Activated CD4-positive, alpha-beta memory T cell treated with anti-CD3 and anti-CD28 coated beads, Interleukin-2, amount 10 ng/mL, durations not matched to agents 7 days and 5 days (primary cell): ENCODE measurements at regions not wholly inside any gene's neighbourhood (a gene's known extent, or its start where the extent isn't known, plus 50 kb on each side); places are given as distances from the start of the nearest gene placed in this dataset.

Experiments used
- CTCF ChIA-PET: fragments of 350-600 bp; sonication (Branson Sonifier 250); formaldehyde crosslinking; loops from one replicate; lab custom pipeline; 2021; ENCODE audit warnings: antibody characterized with exemption, inconsistent platforms; lab: Charles Lee
- POLR2A ChIA-PET: fragments of 350-600 bp; sonication (Branson Sonifier 250); formaldehyde crosslinking; loops from one replicate; lab custom pipeline; 2021; ENCODE audit warnings: antibody characterized with exemption; lab: Charles Lee
- DNase-seq: peaks from one replicate; pipeline ENCODE4 v3.0.0-alpha.2; 2020
- H3K27ac Mint-ChIP-seq: one replicate; pipeline ENCODE4 v1.8.0; 2021; ENCODE audit warnings: mild to moderate bottlenecking, mixed read lengths
- H3K27me3 Mint-ChIP-seq: one replicate; pipeline ENCODE4 v1.8.0; 2021; ENCODE audit warnings: mixed read lengths
- H3K36me3 Mint-ChIP-seq: one replicate; pipeline ENCODE4 v1.8.0; 2021; ENCODE audit warnings: low read depth, mixed read lengths
- H3K4me1 Mint-ChIP-seq: one replicate; pipeline ENCODE4 v1.8.0; 2021; ENCODE audit warnings: mixed read lengths
- H3K4me3 Mint-ChIP-seq: one replicate; pipeline ENCODE4 v1.8.0; 2021; ENCODE audit warnings: mild to moderate bottlenecking, mixed read lengths
- H3K9me3 Mint-ChIP-seq: one replicate; pipeline ENCODE4 v1.8.0; 2021; ENCODE audit warnings: mixed read lengths

DNA sequence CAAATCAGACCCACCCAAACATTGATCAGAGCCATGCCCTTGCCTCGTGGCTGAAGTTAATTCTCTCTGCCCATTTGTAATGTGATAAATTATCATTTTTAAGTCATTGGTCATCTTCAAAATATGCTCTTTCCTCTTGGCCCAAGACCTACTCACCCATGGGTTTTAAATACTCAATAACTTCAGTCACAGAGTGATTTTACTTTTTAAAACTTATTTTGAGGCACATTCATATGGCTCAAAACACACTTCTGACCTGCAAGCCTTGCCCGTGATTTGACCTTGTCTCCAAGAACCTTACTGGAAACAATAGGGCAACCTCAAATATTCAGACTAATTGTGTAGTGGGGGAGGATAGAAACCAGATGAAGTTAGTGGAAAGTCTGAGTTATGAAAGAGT, 176.2 kb upstream of the LNX1 start:
- POLR2A ChIA-PET, result no interaction called here

GRCh38 chr4:53764761-53765490, 173.6 kb upstream of the LNX1 start:
- Mint-ChIP-seq H3K27ac (no peak overlapping the region), H3K4me1 (no peaks in the 10 kb centered on the region), H3K4me3 (no peak overlapping the region), H3K27me3 (no peaks in the 10 kb centered on the region), H3K9me3 (peaks cover 3% of the 10 kb centered on the region), H3K36me3 (no peaks in the 10 kb centered on the region)
- POLR2A ChIA-PET, result no interaction called here
- CTCF ChIA-PET, result no interaction called here
- no peak for DNase-seq

More for the DNA sequence above, 176.2 kb upstream of the LNX1 start:
- no peak for DNase-seq
- H3K9me3 Mint-ChIP-seq, result no peaks in the 10 kb centered on the region
- no peak overlapping the region for H3K27ac Mint-ChIP-seq
- H3K36me3 Mint-ChIP-seq, result no peaks in the 10 kb centered on the region
- H3K4me1 Mint-ChIP-seq, result no peaks in the 10 kb centered on the region
- no peak overlapping the region for H3K4me3 Mint-ChIP-seq
- CTCF ChIA-PET, result no interaction called here
- no peaks in the 10 kb centered on the region for H3K27me3 Mint-ChIP-seq

- Mint-ChIP-seq H3K4me3 (no peak overlapping the region), H3K27ac (no peak overlapping the region), H3K36me3 (no peaks in the 10 kb centered on the region), H3K4me1 (no peaks in the 10 kb centered on the region), H3K9me3 (peaks cover 3% of the 10 kb centered on the region), H3K27me3 (no peaks in the 10 kb centered on the region)
- no peak for DNase-seq
- POLR2A ChIA-PET, result no interaction called here
- CTCF ChIA-PET, result no interaction called here
Observed at GRCh38 chr4:53763813-53764597, 172.7 kb upstream of the LNX1 start.

DNA sequence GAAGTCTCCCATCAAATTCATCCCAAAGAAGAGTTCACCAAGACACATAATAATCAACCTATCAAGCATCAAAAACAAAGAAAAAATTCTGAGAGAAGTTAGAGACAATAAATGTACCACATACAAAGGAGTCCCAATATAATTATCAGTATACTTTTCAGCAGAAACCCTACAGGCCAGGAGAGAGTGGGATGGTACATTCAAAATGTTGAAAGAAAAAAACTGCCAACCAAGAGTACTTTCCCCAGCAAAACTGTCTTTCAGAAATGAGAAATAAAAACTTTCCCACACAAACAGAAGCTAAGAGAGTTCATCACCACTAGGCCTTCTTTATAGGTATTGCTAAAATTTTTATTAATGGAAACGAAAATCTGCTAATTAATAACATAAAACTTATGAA, 164.4 kb upstream of the LNX1 start:
- no peaks in the 10 kb centered on the region for H3K27me3 Mint-ChIP-seq
- no peaks in the 10 kb centered on the region for H3K4me1 Mint-ChIP-seq
- H3K27ac Mint-ChIP-seq, result no peak overlapping the region
- DNase-seq, result no peak
- H3K36me3 Mint-ChIP-seq, result no peaks in the 10 kb centered on the region
- H3K9me3 Mint-ChIP-seq, result no peaks in the 10 kb centered on the region
- CTCF ChIA-PET, result no interaction called here
- POLR2A ChIA-PET, result no interaction called here
- no peak overlapping the region for H3K4me3 Mint-ChIP-seq

DNA sequence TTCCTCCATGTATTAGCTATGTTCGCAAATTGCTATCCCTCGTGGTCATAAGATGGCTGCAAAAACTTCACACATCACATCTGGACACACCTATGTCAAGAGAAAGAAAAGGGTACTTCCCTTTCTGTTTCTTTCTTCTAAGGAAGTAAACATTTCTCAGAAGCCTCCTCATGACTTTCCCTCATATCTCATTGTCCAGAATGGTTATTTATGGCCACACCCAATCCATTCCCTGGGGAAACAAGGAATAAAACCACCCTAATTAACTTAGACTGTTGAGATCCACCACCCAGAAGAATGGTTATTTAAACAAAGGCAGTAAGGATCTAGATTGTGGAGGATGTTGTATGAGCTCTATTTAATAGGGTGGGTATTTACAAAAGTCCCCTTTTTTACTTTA, 160.8 kb upstream of the LNX1 start:
- ChIA-PET CTCF (no interaction called here), POLR2A (no interaction called here)
- no peaks in the 10 kb centered on the region for H3K36me3 Mint-ChIP-seq
- no peaks in the 10 kb centered on the region for H3K4me1 Mint-ChIP-seq
- no peaks in the 10 kb centered on the region for H3K9me3 Mint-ChIP-seq
- no peak overlapping the region for H3K27ac Mint-ChIP-seq
- H3K4me3 Mint-ChIP-seq, result no peak overlapping the region
- DNase-seq, result no peak
- no peaks in the 10 kb centered on the region for H3K27me3 Mint-ChIP-seq

GRCh38 chr4:53748328-53748772, 157.1 kb upstream of the LNX1 start:
- Mint-ChIP-seq H3K4me1 (no peaks in the 10 kb centered on the region), H3K9me3 (no peaks in the 10 kb centered on the region), H3K27me3 (no peaks in the 10 kb centered on the region), H3K4me3 (no peak overlapping the region), H3K36me3 (no peaks in the 10 kb centered on the region), H3K27ac (no peak overlapping the region)
- ChIA-PET CTCF (interaction anchor here (0.8 kb wide), 1 partner anchor 551 kb away, joined by 3 read pairs; no protein-coding TSS in a partner anchor), POLR2A (no interaction called here)
- DNase-seq, result no peak

- Mint-ChIP-seq H3K27ac (no peak overlapping the region), H3K9me3 (no peaks in the 10 kb centered on the region)
Observed at GRCh38 chr4:53747401-53747800, 156.1 kb upstream of the LNX1 start.

GRCh38 chr4:53744446-53745160, 153.3 kb upstream of the LNX1 start:
- Mint-ChIP-seq H3K27me3 (no peaks in the 10 kb centered on the region), H3K27ac (no peak overlapping the region), H3K9me3 (no peaks in the 10 kb centered on the region), H3K36me3 (no peaks in the 10 kb centered on the region), H3K4me3 (no peak overlapping the region), H3K4me1 (no peaks in the 10 kb centered on the region)
- CTCF ChIA-PET, result no interaction called here
- no peak for DNase-seq
- POLR2A ChIA-PET, result interaction anchor here (0.8 kb wide), 1 partner anchor 38 kb away, joined by 3 read pairs; no protein-coding TSS in a partner anchor

More at GRCh38 chr4:53747401-53747800, 156.1 kb upstream of the LNX1 start:
- DNase-seq, result no peak
- Mint-ChIP-seq H3K36me3 (no peaks in the 10 kb centered on the region), H3K4me3 (no peak overlapping the region), H3K4me1 (no peaks in the 10 kb centered on the region), H3K27me3 (no peaks in the 10 kb centered on the region)
- ChIA-PET CTCF (no interaction called here), POLR2A (no interaction called here)

DNA sequence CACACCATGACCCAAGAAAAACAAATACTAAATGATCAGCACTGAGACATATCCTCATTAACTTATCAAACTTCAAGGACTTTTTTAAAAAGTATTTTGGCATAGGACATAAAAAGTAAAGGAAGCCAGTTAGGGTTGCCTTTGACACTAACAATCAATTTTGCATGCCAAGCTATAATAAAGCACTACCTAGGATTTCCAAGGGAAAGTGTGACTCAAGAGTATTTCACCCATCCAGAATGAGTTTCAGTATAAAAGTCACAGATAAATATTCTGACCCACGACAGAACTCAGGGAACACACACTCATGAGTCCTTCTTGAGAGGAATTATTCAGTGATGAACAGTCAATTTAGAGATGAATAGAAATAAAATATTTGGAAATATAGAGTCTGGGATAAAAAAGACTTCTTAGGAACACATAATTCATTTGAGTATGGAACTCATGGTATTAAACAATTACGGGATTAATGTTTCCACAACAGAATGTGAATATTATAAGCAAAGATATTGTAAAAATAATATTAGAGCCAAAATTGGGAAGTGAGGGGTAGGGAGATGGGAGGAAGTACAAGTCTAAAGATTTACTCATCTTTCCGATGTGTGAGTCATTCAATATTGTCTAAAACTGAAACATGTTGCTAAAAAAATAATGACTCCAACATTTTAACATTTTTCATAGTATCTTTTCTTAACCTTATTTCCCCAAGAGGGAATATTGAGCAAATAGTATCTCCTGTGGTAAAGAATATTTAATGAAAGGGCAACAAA, 143.5 kb upstream of the LNX1 start:
- no peak for DNase-seq
- H3K4me1 Mint-ChIP-seq, result no peaks in the 10 kb centered on the region
- ChIA-PET POLR2A (no interaction called here), CTCF (no interaction called here)
- no peak overlapping the region for H3K4me3 Mint-ChIP-seq
- H3K27ac Mint-ChIP-seq, result no peak overlapping the region
- no peaks in the 10 kb centered on the region for H3K36me3 Mint-ChIP-seq
- H3K9me3 Mint-ChIP-seq, result no peaks in the 10 kb centered on the region
- H3K27me3 Mint-ChIP-seq, result no peaks in the 10 kb centered on the region

DNA sequence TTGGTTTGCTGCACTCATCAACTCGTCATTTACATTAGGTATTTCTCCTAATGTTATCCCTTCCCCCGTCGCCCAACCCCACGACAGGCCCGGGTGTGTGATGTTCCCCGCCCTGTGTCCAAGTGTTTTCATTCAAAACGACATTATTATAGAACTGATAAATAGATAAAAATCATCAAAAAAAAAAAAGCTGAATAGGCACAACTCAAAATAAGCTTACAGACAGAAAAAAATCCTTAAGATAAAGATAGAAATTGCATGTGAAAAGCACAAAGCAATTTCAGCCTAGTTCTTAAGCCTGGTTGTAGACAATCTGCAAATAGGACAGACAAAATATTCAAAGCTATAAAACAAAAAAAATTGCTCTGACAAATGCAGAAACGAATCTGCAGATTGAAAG, 142.9 kb upstream of the LNX1 start:
- DNase-seq, result no peak
- Mint-ChIP-seq H3K36me3 (no peaks in the 10 kb centered on the region), H3K4me3 (no peak overlapping the region), H3K9me3 (no peaks in the 10 kb centered on the region), H3K27ac (no peak overlapping the region), H3K27me3 (no peaks in the 10 kb centered on the region), H3K4me1 (no peaks in the 10 kb centered on the region)
- ChIA-PET CTCF (no interaction called here), POLR2A (no interaction called here)

GRCh38 chr4:53732661-53733060, 141.4 kb upstream of the LNX1 start:
- CTCF ChIA-PET, result no interaction called here

DNA sequence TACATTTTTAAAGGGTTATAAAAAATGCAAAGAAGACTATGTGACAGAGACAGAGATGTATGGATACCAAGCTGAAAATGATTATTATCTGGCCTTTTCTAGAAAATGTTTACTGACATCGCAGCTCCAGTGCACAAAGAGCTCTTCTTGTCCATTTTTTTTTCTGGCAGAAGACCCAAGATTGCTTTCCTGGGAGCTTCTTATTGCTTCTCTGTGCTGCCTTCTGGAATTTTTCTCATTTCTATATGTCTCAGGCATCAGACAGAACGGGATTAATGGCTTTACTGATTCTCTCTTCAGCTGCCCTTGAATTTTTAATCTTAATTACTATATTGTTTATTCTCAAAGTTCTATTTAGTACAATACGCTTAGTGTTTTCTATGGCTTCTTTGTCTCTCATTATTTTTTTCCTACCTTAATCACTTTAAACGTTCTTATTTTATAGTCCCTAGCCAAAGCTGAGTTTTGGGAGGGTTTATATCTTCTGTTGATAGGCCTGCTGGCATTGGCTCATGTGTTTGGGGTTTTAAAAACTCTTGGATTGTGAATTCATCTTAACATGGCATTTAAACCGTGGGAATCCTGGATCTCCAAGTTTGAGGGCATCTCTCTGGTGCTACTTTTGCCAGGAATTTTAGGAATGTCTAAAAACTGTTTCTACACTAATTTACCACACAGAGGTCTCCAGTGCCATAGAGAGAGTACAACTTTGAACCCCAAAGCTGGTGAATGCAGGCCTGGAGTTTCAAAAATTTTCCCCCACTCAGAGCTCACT, 138.9 kb upstream of the LNX1 start:
- no peak for DNase-seq
- CTCF ChIA-PET, result no interaction called here
- Mint-ChIP-seq H3K27me3 (no peaks in the 10 kb centered on the region), H3K9me3 (no peaks in the 10 kb centered on the region), H3K4me3 (no peak overlapping the region), H3K36me3 (no peaks in the 10 kb centered on the region), H3K4me1 (no peaks in the 10 kb centered on the region), H3K27ac (no peak overlapping the region)
- POLR2A ChIA-PET, result no interaction called here

More at GRCh38 chr4:53732661-53733060, 141.4 kb upstream of the LNX1 start:
- H3K4me3 Mint-ChIP-seq, result no peak overlapping the region
- H3K36me3 Mint-ChIP-seq, result no peaks in the 10 kb centered on the region
- no peak overlapping the region for H3K27ac Mint-ChIP-seq
- H3K27me3 Mint-ChIP-seq, result no peaks in the 10 kb centered on the region
- DNase-seq, result no peak
- H3K9me3 Mint-ChIP-seq, result no peaks in the 10 kb centered on the region
- H3K4me1 Mint-ChIP-seq, result no peaks in the 10 kb centered on the region
- POLR2A ChIA-PET, result no interaction called here
